PC-3 (cell line): ENCODE measurements at regions not wholly inside any gene's neighbourhood (a gene's known extent, or its start where the extent isn't known, plus 50 kb on each side); places are given as distances from the start of the nearest gene placed in this dataset.

Source experiments
- CTCF ChIP-seq: fragments of 300-600 bp; sonication (generic); conservative IDR thresholded peaks from 2 replicates; pipeline ENCODE4 v1.5.1; 2017; ENCODE audit warnings: antibody characterized with exemption, low read depth, mild to moderate bottlenecking, low read length
- EZH2 ChIP-seq: fragments of 300-600 bp; sonication (generic); IDR thresholded peaks from one replicate; pipeline ENCODE4 v1.6.1; 2017; ENCODE audit warnings: antibody characterized with exemption, mild to moderate bottlenecking, low read length; ENCODE audit not compliant: unreplicated experiment
- EZH2phosphoT487 ChIP-seq: fragments of 300-600 bp; sonication (generic); IDR thresholded peaks from 2 replicates; pipeline ENCODE4 v1.6.1; 2018; ENCODE audit warnings: mild to moderate bottlenecking, antibody characterized with exemption, low read length, borderline replicate concordance

DNA sequence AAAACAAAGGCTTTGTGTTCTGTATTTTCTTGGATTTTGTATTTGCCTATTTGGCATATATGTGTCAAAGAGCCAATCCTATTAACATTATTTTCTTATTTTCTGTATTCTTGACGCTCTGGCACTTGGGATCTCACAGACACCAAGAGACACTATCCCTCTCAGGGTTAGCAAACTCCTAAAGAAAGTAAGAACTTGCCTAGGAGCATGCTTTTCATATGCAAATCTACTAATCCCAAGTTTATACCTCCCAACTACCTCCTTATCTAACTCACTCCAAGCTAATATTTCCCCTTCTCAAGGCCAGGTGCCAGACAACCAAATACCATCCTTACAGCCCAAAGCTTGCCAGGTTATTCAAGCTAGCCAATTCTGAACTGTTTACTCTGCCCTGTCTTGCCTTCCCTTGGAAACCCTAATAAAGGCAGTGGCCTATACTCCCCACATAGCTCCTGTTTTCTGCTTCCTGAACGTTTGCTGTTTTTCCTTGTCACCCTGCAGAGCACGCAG is 455.4 kb upstream of the ANO3 start:
- TF ChIP-seq CTCF (no peak), EZH2phosphoT487 (no peak), EZH2 (no peak)
